ENCODE measurements at regions not wholly inside any gene's neighbourhood (a gene's known extent, or its start where the extent isn't known, plus 50 kb on each side); places are given as distances from the start of the nearest gene placed in this dataset.
"Not testable (repeated sequence)": the region's sequence is repeated elsewhere in the genome, so short reads cannot be mapped to it uniquely, and the experiment has no call there.

DNA sequence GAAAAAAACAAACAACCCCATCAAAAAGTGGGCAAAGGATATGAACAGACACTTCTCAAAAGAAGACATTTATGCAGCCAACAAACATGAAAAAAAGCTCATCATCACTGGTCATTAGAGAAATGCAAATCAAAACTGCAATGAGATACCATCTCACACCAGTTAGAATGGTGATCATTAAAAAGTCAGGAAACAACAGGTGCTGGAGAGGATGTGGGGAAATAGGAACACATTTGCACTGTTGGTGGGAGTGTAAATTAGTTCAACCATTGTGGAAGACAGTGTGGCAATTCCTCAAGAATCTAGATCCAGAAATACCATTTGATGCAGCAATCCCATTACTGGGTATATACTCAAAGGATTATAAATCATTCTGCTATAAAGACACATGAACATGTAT, 85.5 kb upstream of the WSB1 start:
- TF ChIP-seq, protein P1, sequence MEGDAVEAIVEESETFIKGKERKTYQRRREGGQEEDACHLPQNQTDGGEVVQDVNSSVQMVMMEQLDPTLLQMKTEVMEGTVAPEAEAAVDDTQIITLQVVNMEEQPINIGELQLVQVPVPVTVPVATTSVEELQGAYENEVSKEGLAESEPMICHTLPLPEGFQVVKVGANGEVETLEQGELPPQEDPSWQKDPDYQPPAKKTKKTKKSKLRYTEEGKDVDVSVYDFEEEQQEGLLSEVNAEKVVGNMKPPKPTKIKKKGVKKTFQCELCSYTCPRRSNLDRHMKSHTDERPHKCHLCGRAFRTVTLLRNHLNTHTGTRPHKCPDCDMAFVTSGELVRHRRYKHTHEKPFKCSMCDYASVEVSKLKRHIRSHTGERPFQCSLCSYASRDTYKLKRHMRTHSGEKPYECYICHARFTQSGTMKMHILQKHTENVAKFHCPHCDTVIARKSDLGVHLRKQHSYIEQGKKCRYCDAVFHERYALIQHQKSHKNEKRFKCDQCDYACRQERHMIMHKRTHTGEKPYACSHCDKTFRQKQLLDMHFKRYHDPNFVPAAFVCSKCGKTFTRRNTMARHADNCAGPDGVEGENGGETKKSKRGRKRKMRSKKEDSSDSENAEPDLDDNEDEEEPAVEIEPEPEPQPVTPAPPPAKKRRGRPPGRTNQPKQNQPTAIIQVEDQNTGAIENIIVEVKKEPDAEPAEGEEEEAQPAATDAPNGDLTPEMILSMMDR (conservative IDR thresholded peaks at IDR 0.05 in 1 of 2, IDR thresholded peaks at IDR 0.05 in 1 of 2; ENCODE audit: extremely low read depth in 1 of 2, insufficient read depth in 1 of 2, low read depth in 1 of 2, low read length in 2 of 2), result not testable (repeated sequence)
- not testable (repeated sequence) for TF ChIP-seq EZH2 (IDR thresholded peaks at IDR 0.05; ENCODE audit: borderline replicate concordance, low read length)
